GM19240 (cell line): ENCODE measurements at regions not wholly inside any gene's neighbourhood (a gene's known extent, or its start where the extent isn't known, plus 50 kb on each side); places are given as distances from the start of the nearest gene placed in this dataset.

ENCODE experiments used
- DNase-seq: peaks from one replicate; pipeline ENCODE4 v3.0.0; 2011; ENCODE audit warnings: low spot score; ENCODE audit not compliant: insufficient read length

DNA sequence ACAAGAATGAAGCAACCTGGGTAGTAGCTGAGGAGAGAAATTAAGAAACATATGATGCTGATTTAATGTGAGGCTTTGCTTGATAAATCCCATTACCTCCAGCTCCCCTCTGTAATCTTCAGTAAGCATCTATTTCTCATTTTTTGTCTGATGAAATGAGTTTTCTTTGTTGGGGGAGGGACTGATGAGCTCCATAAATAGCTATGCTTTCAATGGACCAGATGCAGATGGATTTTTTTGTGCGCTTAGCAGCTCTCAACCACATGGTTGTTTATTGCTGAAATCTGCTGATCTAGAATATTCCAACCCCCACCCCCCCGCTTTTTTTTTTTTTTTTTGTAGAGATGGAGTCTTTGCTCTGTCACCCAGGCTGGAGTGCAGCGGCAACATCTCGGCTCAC is 1082.0 kb downstream of the RAPGEF2 start:
- DNase-seq = no peak

DNA sequence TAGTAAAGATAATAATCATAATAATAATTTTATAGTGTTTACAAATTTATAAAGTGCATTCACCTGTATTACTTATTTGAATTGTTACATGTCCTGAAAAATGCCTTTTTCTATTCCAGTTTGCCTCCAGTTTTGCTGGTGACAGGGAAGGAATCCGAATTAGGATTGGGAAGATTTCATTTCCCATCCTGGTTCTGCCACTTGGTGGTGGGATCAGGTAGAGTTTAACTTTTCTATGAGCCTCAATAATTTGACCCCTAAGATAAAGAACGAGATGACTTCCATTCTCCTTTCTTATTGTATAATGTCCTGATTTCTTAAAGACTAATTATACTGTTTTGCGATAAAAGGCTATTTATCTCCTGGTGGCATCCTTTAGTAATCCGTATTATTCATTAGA is 1090.9 kb downstream of the RAPGEF2 start:
- no peak for DNase-seq

DNA sequence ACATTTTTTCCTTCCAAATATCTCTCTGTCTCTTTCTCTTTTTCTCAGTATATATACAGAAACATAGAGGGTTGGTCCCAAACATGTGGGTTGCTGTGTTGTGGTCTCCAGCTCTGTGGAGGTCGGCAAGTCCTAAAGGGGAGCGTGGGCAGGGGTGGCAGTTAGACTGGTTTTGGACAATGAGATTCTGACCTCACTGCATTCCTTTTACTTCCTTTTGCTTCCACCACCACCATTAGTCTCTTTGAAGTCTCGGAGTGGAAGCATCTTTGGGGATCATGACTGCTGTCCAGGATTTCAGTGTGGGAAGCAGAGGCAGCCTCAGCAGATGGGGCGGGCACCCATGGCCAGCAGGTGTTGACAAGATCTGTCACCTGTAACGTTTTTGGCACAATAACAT is 1091.8 kb downstream of the RAPGEF2 start:
- no peak for DNase-seq

GRCh38 chr4:160202802-160203201 is 1099.9 kb downstream of the RAPGEF2 start:
- DNase-seq = no peak

DNA sequence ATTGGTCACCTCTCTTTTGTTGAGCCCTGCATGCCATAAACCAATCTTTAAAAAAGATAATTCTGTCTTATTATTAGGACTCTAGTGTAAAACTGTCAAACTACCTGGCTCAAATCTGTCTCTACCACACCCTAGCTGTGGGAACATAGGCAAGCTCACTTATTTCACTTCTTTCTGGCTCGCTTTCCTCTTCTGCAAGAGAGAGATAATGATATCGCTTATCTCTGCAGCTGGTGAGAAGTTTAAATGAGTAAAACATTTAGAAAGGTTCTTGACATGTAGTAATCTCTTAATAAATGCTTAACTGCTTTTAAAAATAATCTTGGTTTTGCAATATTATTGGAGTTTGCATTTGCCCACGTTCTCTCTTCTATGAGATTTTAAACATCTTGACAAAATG is 1109.2 kb downstream of the RAPGEF2 start:
- DNase-seq = no peak

DNA sequence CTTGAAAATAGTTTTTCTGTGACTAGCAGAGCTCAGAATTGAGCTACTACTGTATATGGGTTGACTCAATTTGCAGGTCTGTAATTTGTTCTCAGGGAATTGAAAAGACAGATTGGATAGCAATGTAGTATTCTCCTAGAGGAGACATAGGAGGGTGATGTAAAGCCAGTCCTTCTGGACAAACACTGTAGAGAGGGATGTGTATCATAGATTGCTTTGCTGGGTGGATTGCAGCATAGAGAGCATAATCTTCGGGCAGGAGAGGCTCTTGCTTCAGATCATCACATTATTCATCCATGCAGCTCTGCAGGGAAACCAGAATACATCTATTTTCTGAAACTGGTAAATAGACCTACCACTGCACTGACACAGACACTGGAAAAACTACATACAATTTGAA is 1110.5 kb downstream of the RAPGEF2 start:
- DNase-seq = no peak

DNA sequence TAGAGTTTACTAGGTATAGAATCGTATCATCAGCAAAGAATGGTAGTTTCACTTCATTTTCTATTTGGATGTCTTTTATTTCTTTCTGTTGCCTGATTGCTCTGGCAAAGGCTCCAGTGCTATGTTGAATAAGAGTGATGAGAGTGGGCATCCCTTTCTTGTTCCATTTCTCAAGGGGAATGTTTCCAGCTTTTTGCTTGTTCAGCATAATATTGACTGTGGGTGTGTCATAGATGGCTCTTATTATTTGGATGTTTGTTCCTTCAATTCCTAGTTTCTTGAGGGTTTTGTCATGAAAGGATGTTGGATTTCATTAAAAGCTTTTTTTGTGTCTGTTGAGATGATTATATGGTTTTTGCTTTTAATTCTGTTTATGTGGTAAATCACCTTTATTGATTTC is 1114.5 kb downstream of the RAPGEF2 start:
- DNase-seq = no peak

DNA sequence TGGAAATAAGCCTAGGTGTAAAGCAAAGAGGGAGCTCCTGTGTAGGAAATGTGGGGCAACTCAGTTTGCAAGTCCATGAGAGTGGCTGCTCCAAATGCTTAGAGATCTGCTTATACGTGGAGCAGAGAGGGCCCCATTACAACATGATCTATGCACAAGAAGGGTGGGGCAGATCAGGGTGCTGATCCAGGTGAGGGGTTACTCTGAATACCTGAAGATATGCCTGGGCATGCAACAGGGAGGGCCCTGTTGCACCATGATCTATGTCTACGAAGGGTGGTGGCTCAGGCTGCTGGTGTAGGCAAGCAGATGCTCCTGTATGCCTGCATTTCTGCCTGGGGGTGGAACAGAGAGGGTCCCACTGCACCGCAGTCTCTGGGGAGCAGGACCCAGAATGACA is 1121.2 kb downstream of the RAPGEF2 start:
- DNase-seq = no peak

DNA sequence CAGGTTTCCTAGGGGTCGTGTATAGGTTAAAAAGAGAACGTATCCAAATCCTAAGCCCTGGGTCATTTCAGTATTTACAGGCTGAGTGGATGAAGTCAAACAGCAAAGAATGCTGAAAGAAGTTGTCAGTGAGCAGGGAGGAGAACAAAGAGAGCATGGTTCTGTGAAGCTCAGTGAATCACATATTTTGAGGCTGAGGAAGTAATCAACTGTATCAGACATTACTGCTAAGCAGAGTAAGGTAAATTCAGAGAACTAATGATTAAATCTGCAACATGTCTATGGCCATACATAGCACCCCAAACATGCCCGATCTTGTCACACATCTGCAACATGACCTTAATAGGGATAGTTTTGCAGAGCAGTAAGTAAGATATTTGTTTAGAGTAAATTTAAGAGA is 1130.3 kb downstream of the RAPGEF2 start:
- DNase-seq = no peak

GRCh38 chr4:160235285-160235684 is 1132.4 kb downstream of the RAPGEF2 start:
- no peak for DNase-seq

GRCh38 chr4:160235771-160236170 is 1132.9 kb downstream of the RAPGEF2 start:
- DNase-seq = no peak

GRCh38 chr4:160238790-160239189 is 1135.9 kb downstream of the RAPGEF2 start:
- DNase-seq = no peak

- DNase-seq = no peak
Measured at GRCh38 chr4:160247091-160247656, 1144.3 kb downstream of the RAPGEF2 start.

DNA sequence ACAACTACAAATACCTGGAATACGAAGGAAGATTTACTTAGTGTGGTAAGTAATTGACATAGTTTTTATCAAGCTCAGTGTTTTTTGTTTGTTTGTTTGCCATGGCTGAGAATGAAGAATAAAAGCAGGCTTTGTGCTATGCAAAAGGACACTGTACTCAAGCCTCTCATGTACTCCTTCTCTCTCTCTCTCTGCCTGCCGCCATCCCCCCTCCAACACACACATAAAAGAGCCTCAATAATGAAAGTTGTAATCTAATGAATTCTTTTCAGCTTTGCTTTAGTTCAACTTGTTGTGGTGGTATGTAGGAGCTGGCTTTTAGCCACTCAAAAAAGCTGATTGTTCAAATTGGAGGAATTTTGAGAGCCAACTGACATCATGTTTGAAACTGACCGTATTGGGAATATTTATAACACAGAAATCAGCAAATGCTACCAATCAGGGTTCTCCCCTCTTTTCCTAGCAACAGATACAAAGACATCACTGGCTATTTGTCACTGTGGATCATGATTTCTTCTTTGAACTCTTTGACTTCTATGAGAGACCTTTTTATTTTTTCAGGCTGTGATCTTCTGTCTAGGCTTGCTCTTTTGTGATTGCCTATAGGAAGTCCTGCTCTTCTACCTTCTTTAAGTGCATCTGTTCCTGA is 1148.8 kb downstream of the RAPGEF2 start:
- no peak for DNase-seq

DNA sequence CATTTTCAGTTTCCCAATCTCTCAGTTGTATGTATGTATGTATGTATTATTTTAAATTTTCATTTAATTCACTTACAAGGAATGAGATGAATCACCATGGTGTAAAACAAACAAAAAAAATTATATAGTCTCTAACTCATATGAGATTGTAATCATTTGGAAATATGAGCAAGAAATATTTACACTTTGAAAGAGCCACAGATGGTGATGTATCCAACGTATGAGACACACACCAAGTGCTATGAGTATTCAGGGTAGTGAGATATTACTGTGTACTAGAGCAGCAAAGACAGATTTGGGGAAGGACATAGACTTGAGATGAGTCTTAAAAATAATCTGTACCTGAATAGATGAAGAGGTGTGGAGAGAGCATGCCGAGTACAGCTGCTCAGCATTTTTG is 1154.4 kb downstream of the RAPGEF2 start:
- DNase-seq = no peak

DNA sequence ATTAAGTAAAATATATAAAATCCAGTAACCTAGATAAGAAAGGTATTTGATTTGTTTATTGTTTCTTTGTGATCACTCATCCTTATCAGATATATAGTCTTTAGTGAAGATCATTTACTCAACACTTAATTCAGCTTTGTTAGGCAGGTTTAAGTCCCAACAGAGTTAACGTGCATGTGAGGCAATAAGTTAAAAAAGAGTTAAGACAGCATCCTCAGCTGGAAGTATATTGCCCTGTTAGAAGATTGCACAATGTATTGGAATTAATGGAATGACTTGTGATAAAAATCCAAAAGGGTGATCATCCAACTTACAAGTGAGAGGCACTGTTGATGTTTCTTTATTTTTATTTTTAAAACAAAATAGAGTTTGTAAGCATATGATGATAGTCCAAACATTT is 1162.1 kb downstream of the RAPGEF2 start:
- DNase-seq = no peak

DNA sequence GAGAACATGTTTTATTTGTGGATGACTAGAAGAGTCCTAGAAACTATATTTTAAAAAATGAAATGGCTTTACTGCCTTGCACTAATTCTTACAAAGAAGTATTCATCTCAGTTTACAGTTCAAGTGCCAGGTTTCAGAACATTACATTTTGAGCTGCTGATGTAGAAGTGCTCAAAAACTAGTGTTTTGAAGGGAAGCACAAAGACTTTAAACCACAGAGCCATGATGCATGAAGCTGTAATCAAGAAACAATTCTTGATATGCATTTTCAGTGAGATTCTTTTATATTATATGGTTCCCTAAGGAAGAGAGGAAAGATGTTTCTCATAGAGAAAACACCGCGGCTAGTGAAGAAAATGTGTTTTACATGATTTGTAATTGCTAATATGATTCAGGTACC is 1163.0 kb downstream of the RAPGEF2 start:
- no peak for DNase-seq

DNA sequence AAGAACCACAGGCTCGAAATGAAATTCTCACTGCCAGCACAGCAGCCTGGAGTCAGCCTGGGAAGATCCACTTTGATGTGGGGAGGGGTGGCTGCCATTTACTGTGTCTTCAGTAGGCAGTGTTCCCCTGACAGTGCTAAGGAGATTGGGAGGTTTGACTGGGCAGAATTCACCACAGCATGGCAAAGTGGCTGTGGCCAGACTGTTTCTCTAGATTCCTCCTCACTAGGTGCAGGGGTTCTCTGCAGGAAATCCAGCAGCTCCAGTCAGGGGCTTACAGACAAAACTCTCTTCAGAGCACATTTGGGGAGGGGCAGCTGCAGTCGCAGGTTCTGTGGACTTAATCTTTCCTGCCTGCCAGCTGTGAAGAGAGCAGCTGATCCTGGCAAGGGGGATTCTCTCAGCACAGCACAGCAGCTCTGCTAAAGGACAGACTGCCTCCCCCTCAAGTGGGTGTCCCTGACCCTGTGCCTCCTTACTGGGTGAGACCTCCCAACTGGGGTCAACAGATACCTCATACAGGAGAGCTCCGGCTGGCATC is 1174.0 kb downstream of the RAPGEF2 start:
- no peak for DNase-seq

DNA sequence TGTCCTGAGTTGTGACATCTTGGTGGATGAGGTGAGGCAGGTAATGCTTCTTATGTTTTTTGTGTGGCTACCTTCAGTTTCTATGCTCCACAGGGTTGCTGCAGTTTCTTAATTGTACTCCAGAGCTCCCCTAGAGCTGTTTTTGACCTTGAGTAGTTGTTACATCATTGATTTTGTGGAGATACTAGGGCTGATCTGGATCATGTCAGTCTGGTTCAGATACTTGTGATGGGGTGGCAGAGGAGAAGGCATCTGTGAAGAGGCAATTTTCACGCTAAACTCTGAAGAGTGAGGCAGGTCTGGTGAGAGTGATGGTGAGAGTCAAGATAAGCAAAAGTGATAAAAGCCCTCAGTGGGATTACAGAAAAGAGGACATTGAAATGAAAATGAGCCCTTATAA is 1180.2 kb downstream of the RAPGEF2 start:
- no peak for DNase-seq

DNA sequence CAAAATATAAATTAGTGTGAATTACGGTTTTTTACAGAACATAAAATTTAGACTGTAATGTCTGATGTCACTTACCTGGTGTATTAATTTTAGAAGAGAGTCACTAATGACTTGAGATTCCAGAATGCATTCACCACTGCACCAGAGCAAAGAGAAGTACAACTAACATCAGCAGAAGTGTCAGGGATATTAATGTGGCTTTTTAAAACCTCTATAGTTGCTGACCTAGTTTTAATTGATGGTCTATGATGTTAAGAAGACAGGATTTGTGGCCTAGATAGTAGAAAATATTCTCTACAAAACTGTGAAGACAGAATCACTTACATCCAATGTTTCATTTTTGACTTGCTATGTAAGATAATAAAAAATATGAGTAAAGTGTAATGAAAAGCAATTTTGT is 1181.6 kb downstream of the RAPGEF2 start:
- no peak for DNase-seq

GRCh38 chr4:160286051-160286450 is 1183.2 kb downstream of the RAPGEF2 start:
- no peak for DNase-seq

DNA sequence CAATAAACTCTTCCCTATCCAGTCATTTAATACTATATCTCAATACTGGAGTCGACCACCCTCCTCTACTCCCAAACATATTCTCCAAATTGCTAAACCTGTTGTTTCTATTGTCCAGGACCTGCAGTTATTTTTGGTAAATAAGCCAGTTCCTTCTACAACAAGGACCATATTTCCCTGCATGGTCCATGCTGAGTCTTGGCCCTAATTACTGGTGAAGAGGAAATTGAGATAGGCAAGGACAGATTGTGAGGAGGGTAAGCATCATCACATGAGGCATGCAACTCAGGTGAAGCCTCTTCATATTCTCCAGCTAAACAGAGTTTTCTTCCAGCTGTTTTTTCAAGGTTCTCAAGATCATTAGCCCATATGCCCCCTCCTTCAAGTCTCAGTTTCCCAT is 1193.6 kb downstream of the RAPGEF2 start:
- DNase-seq = no peak

GRCh38 chr4:160299177-160299576 is 1196.3 kb downstream of the RAPGEF2 start:
- no peak for DNase-seq
